ENCODE measurements at regions not wholly inside any gene's neighbourhood (a gene's known extent, or its start where the extent isn't known, plus 50 kb on each side); places are given as distances from the start of the nearest gene placed in this dataset.

DNA sequence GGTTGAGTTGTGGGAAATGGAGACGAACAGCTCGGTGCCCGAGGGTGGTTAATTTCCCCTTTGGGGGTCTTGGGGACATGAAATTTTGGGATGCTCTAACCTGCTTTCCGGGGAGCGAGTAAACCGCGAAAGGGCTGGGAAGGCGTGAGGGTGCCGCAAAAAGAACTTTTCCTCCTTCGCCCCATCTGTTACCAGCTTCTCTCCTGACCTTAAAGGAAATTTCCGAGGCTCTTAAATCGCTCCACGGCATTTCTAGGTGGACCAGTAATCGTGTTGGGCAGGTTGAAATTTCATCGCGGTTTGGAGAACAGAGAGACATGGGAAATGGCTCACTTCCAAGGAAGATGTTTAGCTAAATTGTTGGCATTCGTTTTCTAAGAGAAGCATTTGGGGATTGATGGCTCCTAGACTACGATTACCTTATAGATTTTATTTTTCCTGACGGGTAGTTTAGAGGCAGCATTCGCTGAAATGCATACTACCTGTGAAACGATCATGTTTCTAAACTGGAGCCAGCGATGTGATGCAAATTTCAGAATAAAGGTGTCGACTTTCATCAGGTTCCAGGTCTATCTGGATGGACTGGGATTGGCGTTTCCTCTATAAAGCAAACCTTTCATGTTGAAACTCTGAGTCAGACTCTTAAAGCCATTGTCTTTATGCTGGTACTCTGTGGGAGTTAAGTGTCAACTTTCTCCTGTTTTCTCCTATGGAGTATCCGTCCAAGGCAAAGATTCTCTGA lies 414.5 kb downstream of the PCNX1 start:
- TF ChIP-seq, protein P1, sequence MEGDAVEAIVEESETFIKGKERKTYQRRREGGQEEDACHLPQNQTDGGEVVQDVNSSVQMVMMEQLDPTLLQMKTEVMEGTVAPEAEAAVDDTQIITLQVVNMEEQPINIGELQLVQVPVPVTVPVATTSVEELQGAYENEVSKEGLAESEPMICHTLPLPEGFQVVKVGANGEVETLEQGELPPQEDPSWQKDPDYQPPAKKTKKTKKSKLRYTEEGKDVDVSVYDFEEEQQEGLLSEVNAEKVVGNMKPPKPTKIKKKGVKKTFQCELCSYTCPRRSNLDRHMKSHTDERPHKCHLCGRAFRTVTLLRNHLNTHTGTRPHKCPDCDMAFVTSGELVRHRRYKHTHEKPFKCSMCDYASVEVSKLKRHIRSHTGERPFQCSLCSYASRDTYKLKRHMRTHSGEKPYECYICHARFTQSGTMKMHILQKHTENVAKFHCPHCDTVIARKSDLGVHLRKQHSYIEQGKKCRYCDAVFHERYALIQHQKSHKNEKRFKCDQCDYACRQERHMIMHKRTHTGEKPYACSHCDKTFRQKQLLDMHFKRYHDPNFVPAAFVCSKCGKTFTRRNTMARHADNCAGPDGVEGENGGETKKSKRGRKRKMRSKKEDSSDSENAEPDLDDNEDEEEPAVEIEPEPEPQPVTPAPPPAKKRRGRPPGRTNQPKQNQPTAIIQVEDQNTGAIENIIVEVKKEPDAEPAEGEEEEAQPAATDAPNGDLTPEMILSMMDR (IDR thresholded peaks at IDR 0.05): no peak
- TF ChIP-seq POLR2A (IDR thresholded peaks at IDR 0.05): peak in 2 of 4 donors; percentile 12 to 20
- peak in 1 of 2 donors; percentile 6 for TF ChIP-seq POLR2AphosphoS5 (IDR thresholded peaks at IDR 0.05)
- ATAC-seq (ENCODE audit: low FRiP score in 2 of 2): no peak
- no peaks in the 10 kb centered on the region for H3K9me3 ChIP-seq
- H3K27me3 ChIP-seq: no peaks in the 10 kb centered on the region
- H3K27ac ChIP-seq: peak overlapping the region; percentile 94 to 100 (median 96)
- WGBS, 2 donors: 3% methylated on average over 22 to 25 of the region's 25 CpGs
- peaks cover 15 to 47% (median 33%) of the 10 kb centered on the region in 4 donors for H3K4me1 ChIP-seq
- H3K36me3 ChIP-seq: no peaks in the 10 kb centered on the region
- DNase-seq: peak in 1 of 2 donors; percentile 23
- H3K4me3 ChIP-seq: peak overlapping the region; percentile 43 to 97 (median 78)

GRCh38 chr14:71322655-71323250 lies 415.5 kb downstream of the PCNX1 start:
- WGBS, 2 donors: 36 to 41% methylated on average over 2 of the region's 2 CpGs
- H3K4me1 ChIP-seq: peaks cover 15 to 50% (median 33%) of the 10 kb centered on the region in 4 donors
- H3K4me3 ChIP-seq: peak overlapping the region in 3 of 4 donors; percentile 69 to 97 (median 87)
- peak overlapping the region in 1 of 4 donors; percentile 100 for H3K27ac ChIP-seq
- TF ChIP-seq, protein P1 (IDR thresholded peaks at IDR 0.05): peak in 4 of 6 experiments; percentile 19 to 56 (median 39)
- no peak for TF ChIP-seq POLR2AphosphoS5 (IDR thresholded peaks at IDR 0.05)
- TF ChIP-seq EP300 (IDR thresholded peaks at IDR 0.05): no peak
- ATAC-seq (ENCODE audit: low FRiP score in 2 of 2) (no peak), DNase-seq (peak in 1 of 2 donors; percentile 37)
- no peaks in the 10 kb centered on the region for H3K9me3 ChIP-seq
- H3K27me3 ChIP-seq: no peaks in the 10 kb centered on the region
- no peaks in the 10 kb centered on the region for H3K36me3 ChIP-seq

DNA sequence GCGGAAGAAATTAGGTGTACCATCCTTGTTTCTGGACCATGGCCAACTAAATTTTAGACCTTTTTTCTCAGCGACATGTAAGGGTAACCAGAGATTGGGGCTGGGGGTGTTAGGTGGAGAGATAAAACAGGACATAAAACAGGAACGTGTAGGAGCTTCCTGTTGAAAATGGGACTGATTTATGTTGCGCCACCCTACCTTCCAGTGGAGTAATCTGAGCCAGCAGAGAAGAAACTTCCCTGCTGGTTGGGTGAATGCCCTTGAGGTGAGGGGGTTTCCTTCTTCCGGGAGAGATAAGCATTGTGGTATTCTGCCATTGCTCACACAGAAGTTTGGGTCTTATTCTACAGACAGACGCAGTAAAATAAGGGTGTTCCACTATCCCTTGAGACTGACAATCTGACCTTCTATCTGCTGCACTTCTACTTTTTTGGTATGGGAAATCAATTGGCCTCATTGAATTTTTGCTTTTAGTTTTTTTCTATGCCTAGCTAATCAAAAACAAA lies 417.6 kb downstream of the PCNX1 start:
- DNase-seq (peak in 1 of 2 donors; percentile 44), ATAC-seq (ENCODE audit: low FRiP score in 2 of 2) (no peak)
- no peak overlapping the region for H3K4me3 ChIP-seq
- TF ChIP-seq EP300 (IDR thresholded peaks at IDR 0.05) (no peak), POLR2A (IDR thresholded peaks at IDR 0.05) (no peak), POLR2AphosphoS5 (IDR thresholded peaks at IDR 0.05) (peak in 1 of 2 donors; percentile 37)
- TF ChIP-seq, protein P1 (IDR thresholded peaks at IDR 0.05): no peak
- WGBS, 2 donors: 41 to 43% methylated on average over 6 of the region's 6 CpGs
- peaks cover 15 to 53% (median 30%) of the 10 kb centered on the region in 4 donors for H3K4me1 ChIP-seq
- no peaks in the 10 kb centered on the region for H3K36me3 ChIP-seq
- H3K27ac ChIP-seq: peak overlapping the region in 1 of 4 donors; percentile 9
- H3K27me3 ChIP-seq: no peaks in the 10 kb centered on the region
- no peaks in the 10 kb centered on the region for H3K9me3 ChIP-seq

DNA sequence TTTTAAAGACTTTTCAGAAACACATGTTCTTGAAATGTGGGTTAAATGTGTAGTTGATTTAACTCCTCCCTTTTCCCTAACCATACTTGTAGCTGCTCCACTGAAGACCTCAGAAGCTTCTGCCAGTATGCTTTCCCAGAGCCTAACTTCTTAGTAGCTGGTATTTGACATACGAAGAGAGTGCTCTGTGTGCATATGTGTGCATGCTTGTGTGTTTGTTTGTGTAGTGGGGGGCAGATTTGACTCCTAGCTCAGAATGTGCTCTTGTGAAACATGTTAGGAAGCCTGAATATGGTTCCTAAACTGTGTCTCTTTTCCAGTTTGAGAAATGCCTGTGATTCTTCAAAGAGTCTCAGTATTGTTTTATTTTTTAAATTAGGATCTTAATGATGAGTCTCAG lies 420.4 kb downstream of the PCNX1 start:
- peaks cover 18 to 46% (median 22%) of the 10 kb centered on the region in 4 donors for H3K4me1 ChIP-seq
- H3K9me3 ChIP-seq: no peaks in the 10 kb centered on the region
- H3K4me3 ChIP-seq: no peak overlapping the region
- H3K27ac ChIP-seq: no peak overlapping the region
- no peak for ATAC-seq (ENCODE audit: low FRiP score in 2 of 2)
- no peaks in the 10 kb centered on the region for H3K27me3 ChIP-seq
- H3K36me3 ChIP-seq: no peaks in the 10 kb centered on the region
- 44 to 79% methylated on average over 1 of the region's 1 CpG for WGBS, 2 donors
- TF ChIP-seq EP300 (IDR thresholded peaks at IDR 0.05) (no peak), POLR2A (IDR thresholded peaks at IDR 0.05) (no peak), POLR2AphosphoS5 (IDR thresholded peaks at IDR 0.05) (no peak)
- TF ChIP-seq, protein P1 (IDR thresholded peaks at IDR 0.05): no peak
- DNase-seq: no peak
